Heart left ventricle (tissue), 13 donors: ENCODE measurements at regions not wholly inside any gene's neighbourhood (a gene's known extent, or its start where the extent isn't known, plus 50 kb on each side); places are given as distances from the start of the nearest gene placed in this dataset.

Experiments
- POLR2A ChIP-seq, 2 donors: fragments of 450-650 bp; IDR thresholded peaks; one replicate each; pipeline ENCODE4 v1.6.1; 2017; ENCODE audit warnings: antibody characterized with exemption in 2 of 2, mild to moderate bottlenecking in 2 of 2, moderate library complexity in 2 of 2
- TF ChIP-seq, protein P1 (sequence below), 12 donors: fragments of 200-600 bp; sonication (generic) in 4 of 12; IDR thresholded peaks; one replicate each; pipeline versions ENCODE4 v1.5.0 to v1.8.0; 2018 to 2022; ENCODE audit warnings: antibody characterized with exemption in 12 of 12, mild to moderate bottlenecking in 5 of 12
- donor health status: ischemic (EF 13 %, LVEDD 7.1; RV severe dilation, severe dysfunction).
- donor health status: DM: no; HTN: yes; CAD: no.
- donor health status: DM: no; HTN: no; CAD: no.
- donor health status: ischemic (EF 25% LVEDD 6.9; RV normal size, moderate dysfunction).
- donor health status: ischemic (EF 25% LVEDD 5.7; RV mildly dilated, moderate dysfunction).
- donor health status: ischemic (EF 35%, LVEDD 5.7; RV mildly dilated, moderate dysfunction).
- donor health status: nonischemic (EF 11% LVEDD 7.7; RV severe dilation, severe dysfunction).
- donor health status: DM: yes; HTN: yes; CAD: no.
- donor health status: PGD.
- donor health status: ischemic (EF 29% LVEDD 5.4; RV normal size, mild dysfunction).
- donor health status: nonischemic (EF 23%, LVEDD 6.1; RV moderate dilation, normal function).

DNA sequence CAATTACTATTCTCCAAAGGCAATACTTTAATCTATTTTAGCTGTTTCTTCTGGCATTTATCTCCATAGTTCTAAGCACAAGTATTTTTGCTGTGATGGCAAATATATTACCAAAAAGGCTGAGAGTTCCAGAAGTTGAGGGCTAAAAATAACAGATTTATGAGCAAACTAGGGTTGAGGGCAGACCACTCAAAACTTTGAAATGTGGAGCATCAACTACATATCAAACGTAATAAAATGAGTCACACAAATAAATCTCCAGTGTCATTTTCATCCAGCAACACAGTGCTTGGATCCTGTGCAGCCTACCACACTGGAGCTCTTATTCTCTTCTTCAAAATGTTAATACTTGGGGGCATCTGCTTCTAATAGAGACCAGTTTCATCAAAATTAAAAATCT, 163.9 kb downstream of the HS3ST1 start:
- no peak for TF ChIP-seq POLR2A (IDR thresholded peaks at IDR 0.05)
- TF ChIP-seq, protein P1, sequence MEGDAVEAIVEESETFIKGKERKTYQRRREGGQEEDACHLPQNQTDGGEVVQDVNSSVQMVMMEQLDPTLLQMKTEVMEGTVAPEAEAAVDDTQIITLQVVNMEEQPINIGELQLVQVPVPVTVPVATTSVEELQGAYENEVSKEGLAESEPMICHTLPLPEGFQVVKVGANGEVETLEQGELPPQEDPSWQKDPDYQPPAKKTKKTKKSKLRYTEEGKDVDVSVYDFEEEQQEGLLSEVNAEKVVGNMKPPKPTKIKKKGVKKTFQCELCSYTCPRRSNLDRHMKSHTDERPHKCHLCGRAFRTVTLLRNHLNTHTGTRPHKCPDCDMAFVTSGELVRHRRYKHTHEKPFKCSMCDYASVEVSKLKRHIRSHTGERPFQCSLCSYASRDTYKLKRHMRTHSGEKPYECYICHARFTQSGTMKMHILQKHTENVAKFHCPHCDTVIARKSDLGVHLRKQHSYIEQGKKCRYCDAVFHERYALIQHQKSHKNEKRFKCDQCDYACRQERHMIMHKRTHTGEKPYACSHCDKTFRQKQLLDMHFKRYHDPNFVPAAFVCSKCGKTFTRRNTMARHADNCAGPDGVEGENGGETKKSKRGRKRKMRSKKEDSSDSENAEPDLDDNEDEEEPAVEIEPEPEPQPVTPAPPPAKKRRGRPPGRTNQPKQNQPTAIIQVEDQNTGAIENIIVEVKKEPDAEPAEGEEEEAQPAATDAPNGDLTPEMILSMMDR (IDR thresholded peaks at IDR 0.05), result no peak
